DND-41 (cell line): ENCODE measurements at regions not wholly inside any gene's neighbourhood (a gene's known extent, or its start where the extent isn't known, plus 50 kb on each side); places are given as distances from the start of the nearest gene placed in this dataset.

ENCODE experiments used
- CTCF ChIP-seq: IDR thresholded peaks from 2 replicates; pipeline ENCODE4 v1.5.1; 2012; ENCODE audit warnings: borderline replicate concordance, low read length, moderate library complexity, mild to moderate bottlenecking; ENCODE audit not compliant: poor library complexity, severe bottlenecking; ENCODE audit errors: extremely low read depth
- EZH2 ChIP-seq: IDR thresholded peaks from 3 replicates; pipeline ENCODE4 v1.6.1; 2012; ENCODE audit warnings: borderline replicate concordance, low read depth, mild to moderate bottlenecking, moderate library complexity, low read length, inconsistent platforms; ENCODE audit not compliant: severe bottlenecking

GRCh38 chr3:177510693-177511216 lies 313.5 kb upstream of the TBL1XR1 start:
- TF ChIP-seq EZH2 = no peak
- TF ChIP-seq CTCF = no peak
